Fibroblast of lung (primary cell): ENCODE measurements at regions not wholly inside any gene's neighbourhood (a gene's known extent, or its start where the extent isn't known, plus 50 kb on each side); places are given as distances from the start of the nearest gene placed in this dataset.

Experiments
- DNase-seq, 2 donors: peaks; one replicate each; pipeline versions ENCODE4 v3.0.0 to v3.0.0-alpha.2; 2010; ENCODE audit warnings: low read depth in 2 of 2
- H2AFZ ChIP-seq: 2 replicates; pipeline ENCODE4 v1.5.1; 2012; ENCODE audit warnings: low read length, control low read depth, inconsistent platforms
- H3K27ac ChIP-seq: 2 replicates; pipeline ENCODE4 v1.5.1; 2011; ENCODE audit warnings: low read length, control low read depth; ENCODE audit not compliant: insufficient read depth
- H3K27me3 ChIP-seq: 2 replicates; pipeline ENCODE4 v1.5.1; 2011; ENCODE audit warnings: mild to moderate bottlenecking, low read length; ENCODE audit not compliant: control insufficient read depth, insufficient read depth
- H3K36me3 ChIP-seq: 2 replicates; pipeline ENCODE4 v1.5.1; 2011; ENCODE audit warnings: low read length; ENCODE audit not compliant: control insufficient read depth, insufficient read depth
- H3K4me1 ChIP-seq: 2 replicates; pipeline ENCODE4 v1.5.1; 2011; ENCODE audit warnings: low read length; ENCODE audit not compliant: control insufficient read depth, insufficient read depth; ENCODE audit errors: extremely low read depth
- H3K4me2 ChIP-seq: 2 replicates; pipeline ENCODE4 v1.5.1; 2011; ENCODE audit warnings: low read length, control low read depth; ENCODE audit not compliant: insufficient read depth; ENCODE audit errors: extremely low read depth
- H3K4me3 ChIP-seq, 4 experiments: fragments of 200-600 bp in 1 of 4; sonication (generic) in 1 of 4; replicated peaks in 1 of 4; 2 replicates each; pipeline ENCODE4 v1.5.1; 2011 to 2016; ENCODE audit warnings: low read length in 4 of 4, low read depth in 3 of 4, mild to moderate bottlenecking in 3 of 4, control low read depth in 2 of 4, inconsistent platforms in 1 of 4, mixed read lengths in 1 of 4; ENCODE audit not compliant: insufficient read depth in 1 of 4; ENCODE audit errors: control extremely low read depth in 1 of 4
- H3K79me2 ChIP-seq: 2 replicates; pipeline ENCODE4 v1.5.1; 2012; ENCODE audit warnings: mild to moderate bottlenecking, low read length, inconsistent platforms; ENCODE audit not compliant: control insufficient read depth, insufficient read depth
- H3K9ac ChIP-seq: 2 replicates; pipeline ENCODE4 v1.5.1; 2011; ENCODE audit warnings: mild to moderate bottlenecking, low read length, control low read depth; ENCODE audit not compliant: insufficient read depth
- H3K9me3 ChIP-seq: 2 replicates; pipeline ENCODE4 v1.5.1; 2012; ENCODE audit warnings: low read depth, low read length; ENCODE audit not compliant: control insufficient read depth, insufficient read depth
- H4K20me1 ChIP-seq: 2 replicates; pipeline ENCODE4 v1.5.1; 2011; ENCODE audit warnings: low read length; ENCODE audit not compliant: control insufficient read depth, insufficient read depth; ENCODE audit errors: extremely low read depth
- EZH2 ChIP-seq: IDR thresholded peaks from 2 replicates; pipeline ENCODE4 v1.5.1; 2012; ENCODE audit warnings: low read length, control low read depth, mild to moderate bottlenecking; ENCODE audit errors: missing control alignments
- TF ChIP-seq, protein P1 (sequence below), 2 donors: IDR thresholded peaks in 1 of 2; conservative IDR thresholded peaks in 1 of 2; 1 replicate in 1 of 2; 2 replicates in 1 of 2; pipeline ENCODE4 v1.5.1; 2011 to 2012; ENCODE audit warnings: low read length in 2 of 2, control low read depth in 1 of 2, inconsistent platforms in 1 of 2, low read depth in 1 of 2, mild to moderate bottlenecking in 1 of 2

DNA sequence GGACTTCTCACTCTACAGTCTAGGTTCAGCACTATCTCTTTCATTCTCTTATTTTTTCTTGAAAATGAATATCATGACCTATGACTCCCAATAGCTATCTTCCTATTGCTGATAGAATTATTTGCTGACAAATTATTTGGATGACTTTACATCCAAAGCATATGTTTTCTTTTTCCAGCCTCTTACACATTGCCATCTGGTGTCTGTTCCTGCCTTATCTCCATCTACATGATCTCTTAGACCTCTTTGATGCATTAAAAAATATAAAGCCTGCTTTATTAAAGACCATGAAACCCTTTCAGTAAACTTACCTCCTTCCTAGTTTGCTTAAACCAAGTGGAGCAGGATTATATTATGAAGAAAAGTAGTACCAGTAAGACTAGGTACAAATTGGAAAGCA lies 700.9 kb upstream of the CXADR start:
- no peak overlapping the region for H3K4me2 ChIP-seq
- H3K9me3 ChIP-seq = no peaks in the 10 kb centered on the region
- H3K27me3 ChIP-seq = no peaks in the 10 kb centered on the region
- H4K20me1 ChIP-seq = no peaks in the 10 kb centered on the region
- no peak overlapping the region for H3K9ac ChIP-seq
- H3K4me3 ChIP-seq = no peak overlapping the region
- H2AFZ ChIP-seq = no peak overlapping the region
- H3K4me1 ChIP-seq = no peaks in the 10 kb centered on the region
- no peak overlapping the region for H3K27ac ChIP-seq
- TF ChIP-seq, protein P1, sequence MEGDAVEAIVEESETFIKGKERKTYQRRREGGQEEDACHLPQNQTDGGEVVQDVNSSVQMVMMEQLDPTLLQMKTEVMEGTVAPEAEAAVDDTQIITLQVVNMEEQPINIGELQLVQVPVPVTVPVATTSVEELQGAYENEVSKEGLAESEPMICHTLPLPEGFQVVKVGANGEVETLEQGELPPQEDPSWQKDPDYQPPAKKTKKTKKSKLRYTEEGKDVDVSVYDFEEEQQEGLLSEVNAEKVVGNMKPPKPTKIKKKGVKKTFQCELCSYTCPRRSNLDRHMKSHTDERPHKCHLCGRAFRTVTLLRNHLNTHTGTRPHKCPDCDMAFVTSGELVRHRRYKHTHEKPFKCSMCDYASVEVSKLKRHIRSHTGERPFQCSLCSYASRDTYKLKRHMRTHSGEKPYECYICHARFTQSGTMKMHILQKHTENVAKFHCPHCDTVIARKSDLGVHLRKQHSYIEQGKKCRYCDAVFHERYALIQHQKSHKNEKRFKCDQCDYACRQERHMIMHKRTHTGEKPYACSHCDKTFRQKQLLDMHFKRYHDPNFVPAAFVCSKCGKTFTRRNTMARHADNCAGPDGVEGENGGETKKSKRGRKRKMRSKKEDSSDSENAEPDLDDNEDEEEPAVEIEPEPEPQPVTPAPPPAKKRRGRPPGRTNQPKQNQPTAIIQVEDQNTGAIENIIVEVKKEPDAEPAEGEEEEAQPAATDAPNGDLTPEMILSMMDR (conservative IDR thresholded peaks at IDR 0.05 in 1 of 2, IDR thresholded peaks at IDR 0.05 in 1 of 2; ENCODE audit: low read depth in 1 of 2, low read length in 2 of 2) = no peak
- TF ChIP-seq EZH2 = no peak
- no peak for DNase-seq
- H3K79me2 ChIP-seq = no peaks in the 10 kb centered on the region
- no peaks in the 10 kb centered on the region for H3K36me3 ChIP-seq

GRCh38 chr21:16815243-16815642 lies 697.6 kb upstream of the CXADR start:
- H3K4me1 ChIP-seq = no peaks in the 10 kb centered on the region
- H3K79me2 ChIP-seq = no peaks in the 10 kb centered on the region
- no peak overlapping the region for H3K9ac ChIP-seq
- H3K36me3 ChIP-seq = no peaks in the 10 kb centered on the region
- H3K9me3 ChIP-seq = no peaks in the 10 kb centered on the region
- H4K20me1 ChIP-seq = no peaks in the 10 kb centered on the region
- no peak overlapping the region for H2AFZ ChIP-seq
- no peaks in the 10 kb centered on the region for H3K27me3 ChIP-seq
- no peak for DNase-seq
- H3K27ac ChIP-seq = no peak overlapping the region
- TF ChIP-seq, protein P1 (conservative IDR thresholded peaks at IDR 0.05 in 1 of 2, IDR thresholded peaks at IDR 0.05 in 1 of 2; ENCODE audit: low read depth in 1 of 2, low read length in 2 of 2) = no peak
- no peak for TF ChIP-seq EZH2
- no peak overlapping the region for H3K4me3 ChIP-seq
- no peak overlapping the region for H3K4me2 ChIP-seq

DNA sequence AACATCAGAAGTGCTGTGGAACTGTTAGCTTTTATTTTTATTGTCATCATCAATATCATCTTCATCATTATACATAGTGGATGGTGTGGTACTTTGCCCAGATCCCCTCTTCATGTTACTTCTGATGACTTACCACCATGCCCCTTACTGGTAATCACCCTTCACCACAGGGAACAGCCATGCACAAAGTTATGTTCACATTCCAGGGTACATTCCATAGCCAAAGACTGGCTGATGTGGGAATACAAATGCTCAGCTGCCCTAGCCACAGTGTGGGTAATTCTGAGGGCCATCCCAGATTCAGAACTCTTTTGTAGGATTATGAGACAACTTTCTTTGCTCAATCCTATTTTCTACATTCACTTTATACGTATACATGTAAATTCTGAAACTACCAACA lies 691.3 kb upstream of the CXADR start:
- H3K4me2 ChIP-seq = no peak overlapping the region
- no peak overlapping the region for H2AFZ ChIP-seq
- H3K27me3 ChIP-seq = no peaks in the 10 kb centered on the region
- no peak overlapping the region for H3K9ac ChIP-seq
- DNase-seq = peak in 1 of 2 donors; percentile 62
- no peaks in the 10 kb centered on the region for H3K9me3 ChIP-seq
- no peak overlapping the region for H3K4me3 ChIP-seq
- no peaks in the 10 kb centered on the region for H3K4me1 ChIP-seq
- H4K20me1 ChIP-seq = no peaks in the 10 kb centered on the region
- no peak overlapping the region for H3K27ac ChIP-seq
- no peaks in the 10 kb centered on the region for H3K36me3 ChIP-seq
- H3K79me2 ChIP-seq = no peaks in the 10 kb centered on the region
- TF ChIP-seq, protein P1 (conservative IDR thresholded peaks at IDR 0.05 in 1 of 2, IDR thresholded peaks at IDR 0.05 in 1 of 2; ENCODE audit: low read depth in 1 of 2, low read length in 2 of 2) = no peak
- TF ChIP-seq EZH2 = no peak
